Thyroid gland (tissue), 4 donors: ENCODE measurements at regions not wholly inside any gene's neighbourhood (a gene's known extent, or its start where the extent isn't known, plus 50 kb on each side); places are given as distances from the start of the nearest gene placed in this dataset.

Experiments used
- POLR2A ChIP-seq, 2 donors: fragments of 450-650 bp; IDR thresholded peaks; one replicate each; pipeline ENCODE4 v1.6.1; 2017; ENCODE audit warnings: antibody characterized with exemption in 2 of 2, mild to moderate bottlenecking in 2 of 2, moderate library complexity in 1 of 2
- TF ChIP-seq, protein P1 (sequence below), 6 experiments: fragments of 200-600 bp in 3 of 6; fragments of 450-650 bp in 3 of 6; sonication (generic) in 3 of 6; IDR thresholded peaks; one replicate each; pipeline ENCODE4 v1.5.1; 2016 to 2019; ENCODE audit warnings: antibody characterized with exemption in 6 of 6, mild to moderate bottlenecking in 2 of 6, inconsistent platforms in 1 of 6, moderate library complexity in 1 of 6

DNA sequence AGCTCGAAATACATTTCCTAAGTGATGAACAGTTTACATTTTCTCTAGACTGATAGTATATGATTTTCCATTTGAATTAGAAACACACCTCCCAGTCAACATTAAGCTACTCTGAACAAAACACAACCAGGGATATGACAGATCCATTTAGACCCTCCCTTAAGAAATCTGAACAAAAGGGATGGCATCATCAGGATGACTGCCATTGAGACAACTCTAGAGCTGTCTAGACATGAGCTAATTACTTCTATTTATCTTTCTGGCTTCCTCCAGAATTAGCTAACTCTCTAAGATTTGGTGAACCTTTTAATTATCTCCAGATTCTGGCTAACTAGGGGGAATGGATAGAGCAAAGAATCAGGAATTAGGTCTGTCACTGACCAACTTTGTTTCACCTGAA lies 92.9 kb upstream of the IGF1 start:
- TF ChIP-seq, protein P1, sequence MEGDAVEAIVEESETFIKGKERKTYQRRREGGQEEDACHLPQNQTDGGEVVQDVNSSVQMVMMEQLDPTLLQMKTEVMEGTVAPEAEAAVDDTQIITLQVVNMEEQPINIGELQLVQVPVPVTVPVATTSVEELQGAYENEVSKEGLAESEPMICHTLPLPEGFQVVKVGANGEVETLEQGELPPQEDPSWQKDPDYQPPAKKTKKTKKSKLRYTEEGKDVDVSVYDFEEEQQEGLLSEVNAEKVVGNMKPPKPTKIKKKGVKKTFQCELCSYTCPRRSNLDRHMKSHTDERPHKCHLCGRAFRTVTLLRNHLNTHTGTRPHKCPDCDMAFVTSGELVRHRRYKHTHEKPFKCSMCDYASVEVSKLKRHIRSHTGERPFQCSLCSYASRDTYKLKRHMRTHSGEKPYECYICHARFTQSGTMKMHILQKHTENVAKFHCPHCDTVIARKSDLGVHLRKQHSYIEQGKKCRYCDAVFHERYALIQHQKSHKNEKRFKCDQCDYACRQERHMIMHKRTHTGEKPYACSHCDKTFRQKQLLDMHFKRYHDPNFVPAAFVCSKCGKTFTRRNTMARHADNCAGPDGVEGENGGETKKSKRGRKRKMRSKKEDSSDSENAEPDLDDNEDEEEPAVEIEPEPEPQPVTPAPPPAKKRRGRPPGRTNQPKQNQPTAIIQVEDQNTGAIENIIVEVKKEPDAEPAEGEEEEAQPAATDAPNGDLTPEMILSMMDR (IDR thresholded peaks at IDR 0.05) = no peak
- no peak for TF ChIP-seq POLR2A (IDR thresholded peaks at IDR 0.05)
